DOHH2 (cell line): ENCODE measurements at regions not wholly inside any gene's neighbourhood (a gene's known extent, or its start where the extent isn't known, plus 50 kb on each side); places are given as distances from the start of the nearest gene placed in this dataset.

ENCODE experiments used
- EZH2phosphoT487 ChIP-seq: fragments of 200-600 bp; sonication (generic); IDR thresholded peaks from 2 replicates; pipeline ENCODE4 v1.6.1; 2017; ENCODE audit warnings: borderline replicate concordance, mild to moderate bottlenecking, antibody characterized with exemption, low read length, moderate library complexity, mixed read lengths
- TF ChIP-seq, protein P1 (sequence below): fragments of 200-600 bp; sonication (generic); IDR thresholded peaks from one replicate; pipeline ENCODE4 v1.5.1; 2014; ENCODE audit warnings: antibody characterized with exemption, mild to moderate bottlenecking, low read depth, low read length; ENCODE audit not compliant: poor library complexity, severe bottlenecking

DNA sequence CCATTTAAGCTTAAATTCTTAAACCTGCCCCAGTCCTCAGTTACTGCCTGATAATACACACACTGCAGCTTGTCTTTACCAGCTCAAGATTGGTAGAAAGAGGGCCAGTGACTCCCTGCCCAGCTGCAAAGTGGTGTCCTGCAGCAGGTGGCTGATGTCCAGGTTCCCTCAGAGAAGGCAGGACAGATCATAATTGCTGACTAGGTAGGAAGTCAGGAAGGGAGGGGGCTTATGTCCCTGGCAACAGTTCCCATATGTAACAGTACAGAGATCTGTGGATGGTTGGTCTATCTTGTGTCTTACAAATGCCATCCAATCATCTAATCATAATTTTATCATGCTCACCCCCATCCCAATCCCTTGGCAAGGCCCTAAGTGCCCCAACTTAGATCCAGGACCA lies 492.1 kb upstream of the PPP2R3A start:
- TF ChIP-seq, protein P1, sequence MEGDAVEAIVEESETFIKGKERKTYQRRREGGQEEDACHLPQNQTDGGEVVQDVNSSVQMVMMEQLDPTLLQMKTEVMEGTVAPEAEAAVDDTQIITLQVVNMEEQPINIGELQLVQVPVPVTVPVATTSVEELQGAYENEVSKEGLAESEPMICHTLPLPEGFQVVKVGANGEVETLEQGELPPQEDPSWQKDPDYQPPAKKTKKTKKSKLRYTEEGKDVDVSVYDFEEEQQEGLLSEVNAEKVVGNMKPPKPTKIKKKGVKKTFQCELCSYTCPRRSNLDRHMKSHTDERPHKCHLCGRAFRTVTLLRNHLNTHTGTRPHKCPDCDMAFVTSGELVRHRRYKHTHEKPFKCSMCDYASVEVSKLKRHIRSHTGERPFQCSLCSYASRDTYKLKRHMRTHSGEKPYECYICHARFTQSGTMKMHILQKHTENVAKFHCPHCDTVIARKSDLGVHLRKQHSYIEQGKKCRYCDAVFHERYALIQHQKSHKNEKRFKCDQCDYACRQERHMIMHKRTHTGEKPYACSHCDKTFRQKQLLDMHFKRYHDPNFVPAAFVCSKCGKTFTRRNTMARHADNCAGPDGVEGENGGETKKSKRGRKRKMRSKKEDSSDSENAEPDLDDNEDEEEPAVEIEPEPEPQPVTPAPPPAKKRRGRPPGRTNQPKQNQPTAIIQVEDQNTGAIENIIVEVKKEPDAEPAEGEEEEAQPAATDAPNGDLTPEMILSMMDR, result no peak
- TF ChIP-seq EZH2phosphoT487, result no peak
